AG04449 (cell line): ENCODE measurements at regions not wholly inside any gene's neighbourhood (a gene's known extent, or its start where the extent isn't known, plus 50 kb on each side); places are given as distances from the start of the nearest gene placed in this dataset.

Source experiments
- CTCF ChIA-PET: fragments of 350-600 bp; formaldehyde crosslinking; extraction: SDS; loops from one replicate; lab custom pipeline; 2021; ENCODE audit warnings: antibody characterized with exemption; lab: Yijun Ruan, JAX
- POLR2A ChIA-PET: fragments of 400-600, 350-600 bp; formaldehyde crosslinking; extraction: SDS; loops from one replicate; lab custom pipeline; 2020; ENCODE audit warnings: antibody characterized with exemption, inconsistent platforms; lab: Yijun Ruan, JAX
- DNase-seq: peaks from one replicate; pipeline ENCODE4 v3.0.0-alpha.2; 2010; ENCODE audit warnings: low read depth, low spot score
- H3K4me3 ChIP-seq: 2 replicates; pipeline ENCODE4 v1.5.1; 2011; ENCODE audit warnings: low read depth, mild to moderate bottlenecking, control low read depth, low read length
- TF ChIP-seq, protein P1 (sequence below): IDR thresholded peaks from one replicate; pipeline ENCODE4 v1.5.1; 2011; ENCODE audit warnings: mild to moderate bottlenecking, moderate library complexity, low read length, control low read depth, inconsistent platforms; ENCODE audit not compliant: insufficient read depth; ENCODE audit errors: missing control alignments

DNA sequence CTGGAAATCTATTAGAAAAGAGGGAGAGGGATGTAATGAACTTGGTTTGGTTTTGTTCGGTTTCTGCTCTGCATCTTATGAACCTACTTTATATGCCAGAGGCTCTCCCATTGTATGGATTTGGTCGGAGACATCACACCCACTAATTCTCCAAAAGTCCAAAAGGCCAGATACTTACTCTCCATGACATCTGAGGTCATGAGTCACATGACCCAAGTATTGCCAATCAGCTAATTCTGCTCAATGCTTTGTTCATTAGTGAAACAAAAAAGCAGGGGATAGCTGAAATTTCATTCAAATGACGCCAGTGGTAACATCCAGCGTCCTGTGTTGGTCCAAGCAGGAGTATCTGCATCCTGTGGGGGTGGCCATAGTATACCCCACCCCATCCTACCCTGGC is 173.6 kb downstream of the TRIM33 start:
- TF ChIP-seq, protein P1, sequence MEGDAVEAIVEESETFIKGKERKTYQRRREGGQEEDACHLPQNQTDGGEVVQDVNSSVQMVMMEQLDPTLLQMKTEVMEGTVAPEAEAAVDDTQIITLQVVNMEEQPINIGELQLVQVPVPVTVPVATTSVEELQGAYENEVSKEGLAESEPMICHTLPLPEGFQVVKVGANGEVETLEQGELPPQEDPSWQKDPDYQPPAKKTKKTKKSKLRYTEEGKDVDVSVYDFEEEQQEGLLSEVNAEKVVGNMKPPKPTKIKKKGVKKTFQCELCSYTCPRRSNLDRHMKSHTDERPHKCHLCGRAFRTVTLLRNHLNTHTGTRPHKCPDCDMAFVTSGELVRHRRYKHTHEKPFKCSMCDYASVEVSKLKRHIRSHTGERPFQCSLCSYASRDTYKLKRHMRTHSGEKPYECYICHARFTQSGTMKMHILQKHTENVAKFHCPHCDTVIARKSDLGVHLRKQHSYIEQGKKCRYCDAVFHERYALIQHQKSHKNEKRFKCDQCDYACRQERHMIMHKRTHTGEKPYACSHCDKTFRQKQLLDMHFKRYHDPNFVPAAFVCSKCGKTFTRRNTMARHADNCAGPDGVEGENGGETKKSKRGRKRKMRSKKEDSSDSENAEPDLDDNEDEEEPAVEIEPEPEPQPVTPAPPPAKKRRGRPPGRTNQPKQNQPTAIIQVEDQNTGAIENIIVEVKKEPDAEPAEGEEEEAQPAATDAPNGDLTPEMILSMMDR: no peak
- ChIA-PET POLR2A (no interaction called here), CTCF (interaction anchor here (0.9 to 2.8 kb wide), 4 partner anchors 9 to 356 kb away, joined by 3 to 27 read pairs (median 6); no protein-coding TSS in a partner anchor)
- H3K4me3 ChIP-seq: no peak overlapping the region
- DNase-seq: no peak

DNA sequence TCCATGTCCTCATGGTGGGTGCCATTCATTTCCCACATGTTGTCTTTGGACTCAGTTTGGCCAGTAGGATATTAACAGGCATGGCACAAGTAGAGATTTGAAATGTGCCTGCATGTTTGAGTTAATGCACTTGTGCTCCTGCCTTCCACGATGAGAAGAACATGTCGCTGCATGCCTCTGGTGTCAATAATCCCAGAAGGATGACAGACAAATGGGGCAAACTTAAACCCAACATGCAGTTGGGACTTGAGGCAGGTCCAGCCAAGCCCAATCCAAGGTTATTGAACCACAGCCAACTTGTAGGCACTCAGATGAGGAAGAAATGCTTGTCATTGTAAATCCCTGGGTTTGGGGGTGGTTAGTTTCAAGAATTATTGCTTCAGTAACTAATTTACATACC is 174.6 kb downstream of the TRIM33 start:
- TF ChIP-seq, protein P1: no peak
- POLR2A ChIA-PET: no interaction called here
- DNase-seq: no peak
- no peak overlapping the region for H3K4me3 ChIP-seq
- CTCF ChIA-PET: interaction anchor here (2.8 kb wide), 1 partner anchor 10 kb away, joined by 27 read pairs; no protein-coding TSS in a partner anchor

DNA sequence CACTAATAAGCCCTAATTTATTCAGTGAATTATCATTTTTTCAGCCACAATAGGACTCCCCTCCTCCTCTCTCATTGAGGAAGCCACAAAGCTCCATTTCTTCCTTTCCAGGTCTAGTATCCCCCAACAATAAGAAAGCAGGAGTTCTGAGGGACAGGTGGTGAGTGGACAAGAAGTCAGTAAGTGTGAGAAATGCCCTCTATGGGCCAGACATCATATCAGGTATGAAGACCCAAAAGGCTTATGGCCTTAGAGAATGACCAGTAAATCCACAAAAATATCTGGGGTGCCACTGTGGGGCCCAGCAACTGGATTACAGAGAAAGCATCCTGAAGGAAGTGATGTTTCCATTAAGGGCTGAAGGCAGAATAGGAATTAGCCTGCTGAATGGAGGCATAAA is 175.7 kb downstream of the TRIM33 start:
- POLR2A ChIA-PET: no interaction called here
- CTCF ChIA-PET: interaction anchor here (1.0 to 4.9 kb wide), 2 partner anchors 9 to 11 kb away, joined by 3 to 46 read pairs; no protein-coding TSS in a partner anchor
- TF ChIP-seq, protein P1: no peak
- no peak overlapping the region for H3K4me3 ChIP-seq
- no peak for DNase-seq

DNA sequence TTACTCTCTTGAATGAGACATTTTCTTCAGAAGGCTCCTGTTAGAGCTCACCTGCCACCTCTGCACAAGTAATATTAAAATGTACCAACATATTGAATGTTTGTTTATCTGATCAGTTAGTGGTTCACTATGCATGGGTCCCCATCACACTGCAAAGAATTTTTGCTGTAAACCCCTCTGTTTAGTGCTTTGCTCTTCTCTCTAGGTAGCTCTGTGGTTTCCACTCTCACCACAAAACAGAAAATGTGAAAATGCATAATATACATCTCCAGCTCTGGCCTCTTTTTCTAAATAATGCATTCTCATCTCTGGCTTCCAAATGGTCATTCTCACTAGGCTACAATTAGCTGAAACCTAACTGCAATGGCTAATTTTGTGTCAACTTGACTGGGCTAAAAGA is 176.7 kb downstream of the TRIM33 start:
- POLR2A ChIA-PET: no interaction called here
- TF ChIP-seq, protein P1: no peak
- no peak for DNase-seq
- H3K4me3 ChIP-seq: no peak overlapping the region
- CTCF ChIA-PET: interaction anchor here (2.1 to 4.9 kb wide), 3 partner anchors 8 to 52 kb away, joined by 7 to 46 read pairs (median 8); no protein-coding TSS in a partner anchor

DNA sequence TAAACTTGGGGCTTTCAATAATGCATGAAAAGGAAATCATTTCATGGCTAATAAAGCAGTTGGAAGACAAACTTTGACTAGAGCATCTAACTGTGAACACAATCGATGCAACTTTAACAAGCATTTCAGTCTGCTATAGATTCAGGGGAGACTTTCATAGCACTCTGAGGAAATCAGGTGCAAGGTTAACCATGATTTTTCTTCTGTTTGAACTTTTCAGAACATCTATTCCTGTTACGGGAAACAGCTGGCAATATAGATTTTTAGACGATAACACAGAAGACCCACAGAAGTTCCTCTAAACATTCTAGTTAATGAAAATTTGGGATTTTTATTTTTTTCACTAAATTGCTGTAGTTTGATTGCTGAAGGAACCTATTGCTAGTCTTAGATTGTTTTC is 177.3 kb downstream of the TRIM33 start:
- DNase-seq: no peak
- ChIA-PET CTCF (interaction anchor here (1.1 to 4.9 kb wide), 4 partner anchors 8 to 355 kb away, joined by 5 to 46 read pairs (median 8); no protein-coding TSS in a partner anchor), POLR2A (no interaction called here)
- no peak overlapping the region for H3K4me3 ChIP-seq
- TF ChIP-seq, protein P1: no peak

DNA sequence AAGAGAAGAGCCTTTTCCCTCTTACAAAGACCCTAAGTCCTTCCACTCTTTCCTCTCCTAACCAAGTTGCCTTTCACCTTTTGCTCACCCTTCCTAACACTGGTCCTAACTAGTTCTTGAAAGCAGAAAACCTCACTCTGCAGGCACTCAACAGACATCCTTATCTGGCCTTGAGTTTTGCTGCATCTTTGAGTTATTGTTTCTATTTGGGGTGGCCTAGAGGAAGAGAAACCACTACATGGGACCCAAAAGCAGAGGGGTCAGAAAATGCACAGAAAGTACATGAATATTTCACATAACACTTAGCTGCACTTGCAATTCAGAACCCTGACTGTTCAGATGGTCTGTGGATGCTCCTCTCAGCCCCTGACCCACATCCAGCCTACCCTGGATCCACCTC is 178.3 kb upstream of the SYT6 start:
- no peak for DNase-seq
- POLR2A ChIA-PET: no interaction called here
- CTCF ChIA-PET: interaction anchor here (3.2 to 4.9 kb wide), 2 partner anchors 10 to 15 kb away, joined by 8 to 46 read pairs; no protein-coding TSS in a partner anchor
- no peak overlapping the region for H3K4me3 ChIP-seq
- TF ChIP-seq, protein P1: no peak
